ENCODE measurements at regions not wholly inside any gene's neighbourhood (a gene's known extent, or its start where the extent isn't known, plus 50 kb on each side); places are given as distances from the start of the nearest gene placed in this dataset.

GRCh38 chr13:34513526-34513925 is 428.5 kb upstream of the NBEA start:
- no peak for DNase-seq

- DNase-seq: no peak
Observed at GRCh38 chr13:34515201-34515600, 426.9 kb upstream of the NBEA start.

GRCh38 chr13:34521171-34521570 is 420.9 kb upstream of the NBEA start:
- no peak for DNase-seq

- no peak for DNase-seq
Observed at GRCh38 chr13:34522808-34523207, 419.3 kb upstream of the NBEA start.

DNA sequence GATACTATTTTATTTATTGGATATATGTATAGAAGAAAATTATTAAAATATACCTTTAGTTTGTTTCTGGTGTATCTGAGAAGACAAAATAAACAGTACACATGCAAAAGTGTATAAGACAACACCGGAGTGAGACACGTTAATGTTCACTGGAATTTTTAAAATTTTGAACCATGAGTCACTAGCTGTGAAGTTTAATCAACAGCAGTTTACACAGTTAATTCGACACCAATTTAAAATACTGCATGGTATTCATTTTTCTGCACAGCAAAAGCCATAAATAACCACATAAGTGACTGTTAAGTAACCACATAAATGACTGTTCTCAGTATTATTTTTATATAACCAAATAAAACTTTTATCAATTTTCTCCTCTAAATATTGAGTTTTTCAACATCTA is 418.7 kb upstream of the NBEA start:
- no peak for DNase-seq

- DNase-seq: no peak
Observed at GRCh38 chr13:34533941-34534340, 408.1 kb upstream of the NBEA start.

DNA sequence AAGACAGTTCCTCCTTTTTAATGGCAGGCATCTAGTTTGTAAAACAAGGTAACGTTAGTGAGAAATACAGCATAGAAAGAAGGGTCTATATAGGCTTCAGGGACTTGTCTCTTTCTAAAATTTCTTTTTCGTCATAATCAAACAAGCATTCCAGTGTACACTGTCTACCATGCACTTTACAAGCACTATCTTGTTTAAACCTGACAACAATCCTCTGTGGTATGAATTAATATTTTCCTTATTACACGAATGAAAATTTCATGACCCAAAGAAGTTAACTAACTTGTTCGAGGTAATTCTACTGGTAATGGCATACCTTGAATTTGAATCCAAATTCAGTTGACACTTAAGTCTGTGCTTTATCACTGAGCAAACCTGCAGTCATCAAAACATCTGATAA is 399.7 kb upstream of the NBEA start:
- no peak for DNase-seq

- no peak for DNase-seq
Observed at GRCh38 chr13:34543836-34544235, 398.2 kb upstream of the NBEA start.

DNA sequence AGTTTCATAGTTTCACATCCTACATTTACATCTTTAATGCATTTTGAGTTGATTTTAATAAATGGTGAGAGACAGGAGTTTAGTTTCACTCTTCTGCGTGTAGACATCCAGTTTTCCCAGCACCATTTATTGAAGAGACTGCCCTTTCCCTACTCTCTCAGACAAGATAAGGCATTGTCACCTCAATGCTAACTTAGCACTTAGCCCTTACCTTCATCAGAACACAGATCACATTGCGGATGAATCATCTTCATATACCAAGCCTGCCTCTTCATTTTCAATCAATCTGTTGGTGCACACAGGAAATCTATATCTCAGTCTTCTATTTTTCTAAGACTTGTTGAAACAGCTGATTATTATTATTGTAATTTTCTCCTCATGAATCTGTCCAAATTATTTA is 396.6 kb upstream of the NBEA start:
- no peak for DNase-seq

GRCh38 chr13:34546344-34547250 is 395.5 kb upstream of the NBEA start:
- no peak for DNase-seq

DNA sequence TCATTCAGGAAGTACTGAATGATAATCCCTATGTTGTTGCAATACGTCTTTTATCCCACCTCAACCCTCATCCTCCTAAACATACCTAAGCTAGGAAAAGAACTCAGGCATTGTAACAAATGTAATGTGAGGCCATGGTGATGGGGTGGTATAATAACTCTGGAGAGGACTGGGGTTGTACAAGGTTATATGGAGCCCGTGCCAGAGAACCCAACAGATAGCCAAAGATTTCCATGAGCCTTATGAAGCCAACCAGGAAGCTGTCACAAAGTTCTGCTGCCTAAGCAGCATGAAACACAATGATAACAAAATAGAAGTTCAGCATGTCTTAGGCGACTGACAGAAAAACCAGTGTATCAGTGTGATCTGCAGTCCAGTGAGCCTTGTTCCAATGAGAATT is 394.1 kb upstream of the NBEA start:
- DNase-seq: no peak

- DNase-seq: no peak
Observed at GRCh38 chr13:34553376-34553775, 388.7 kb upstream of the NBEA start.

GRCh38 chr13:34555988-34556387 is 386.1 kb upstream of the NBEA start:
- no peak for DNase-seq

GRCh38 chr13:34561033-34561432 is 381.0 kb upstream of the NBEA start:
- no peak for DNase-seq

DNA sequence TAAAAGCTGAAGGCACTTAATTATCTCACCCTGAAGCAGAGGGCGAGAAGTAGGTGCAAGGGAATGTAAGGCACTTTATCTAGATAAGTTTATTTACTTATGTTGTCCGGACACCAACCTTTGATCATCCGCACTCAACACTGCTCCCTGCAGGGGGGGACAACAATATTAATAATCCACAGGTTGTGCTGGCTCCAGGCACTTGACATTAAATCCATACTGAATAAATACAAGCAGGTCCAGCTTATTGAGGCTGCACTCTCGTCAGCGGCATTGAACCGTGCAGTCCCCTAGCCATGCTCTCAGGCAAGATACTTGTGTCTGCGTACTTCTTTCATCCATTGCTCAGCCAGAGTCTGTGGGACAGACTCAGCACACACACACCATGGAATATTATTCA is 374.5 kb upstream of the NBEA start:
- no peak for DNase-seq

- DNase-seq: no peak
Observed at GRCh38 chr13:34570698-34571353, 371.2 kb upstream of the NBEA start.

- DNase-seq: no peak
Observed at GRCh38 chr13:34571716-34572115, 370.4 kb upstream of the NBEA start.

DNA sequence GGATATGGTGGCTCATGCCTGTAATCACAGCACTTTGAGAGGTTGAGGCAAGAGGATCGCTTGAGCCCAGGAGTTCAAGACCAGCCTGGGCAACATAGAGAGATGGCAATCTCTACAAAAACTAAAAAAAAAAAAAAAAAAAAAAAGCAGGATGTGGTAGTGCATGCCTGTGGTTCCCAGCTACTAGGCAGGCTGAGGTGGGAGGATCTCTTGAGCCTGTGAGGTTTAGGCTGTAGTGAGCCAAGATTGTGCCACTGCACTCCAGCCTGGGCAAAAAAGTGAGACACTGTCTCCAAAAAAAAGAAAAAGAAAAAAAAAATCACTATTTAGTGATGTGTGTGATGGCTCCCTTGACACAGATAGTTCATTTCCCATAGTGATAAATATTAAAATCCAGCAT is 365.0 kb upstream of the NBEA start:
- no peak for DNase-seq

DNA sequence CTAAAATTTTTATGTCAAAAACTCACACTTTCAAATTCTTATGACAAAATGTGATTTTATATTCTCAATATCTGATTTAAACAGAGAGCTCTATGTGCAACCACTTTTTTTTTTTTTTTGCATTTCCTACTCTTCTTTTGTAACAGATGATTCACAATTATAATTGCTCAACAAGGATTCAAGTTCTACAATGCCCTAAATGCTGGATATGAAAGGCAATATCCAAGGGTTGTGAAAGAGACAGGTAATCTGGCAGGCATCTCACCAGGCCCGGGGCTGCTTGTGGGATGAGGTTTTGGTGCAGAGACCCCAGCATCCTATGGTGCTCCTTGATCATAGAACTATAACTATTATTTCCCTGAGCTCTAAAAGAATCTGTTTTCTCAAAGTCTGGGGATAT is 363.6 kb upstream of the NBEA start:
- no peak for DNase-seq

- DNase-seq: no peak
Observed at GRCh38 chr13:34578917-34579316, 363.2 kb upstream of the NBEA start.

DNA sequence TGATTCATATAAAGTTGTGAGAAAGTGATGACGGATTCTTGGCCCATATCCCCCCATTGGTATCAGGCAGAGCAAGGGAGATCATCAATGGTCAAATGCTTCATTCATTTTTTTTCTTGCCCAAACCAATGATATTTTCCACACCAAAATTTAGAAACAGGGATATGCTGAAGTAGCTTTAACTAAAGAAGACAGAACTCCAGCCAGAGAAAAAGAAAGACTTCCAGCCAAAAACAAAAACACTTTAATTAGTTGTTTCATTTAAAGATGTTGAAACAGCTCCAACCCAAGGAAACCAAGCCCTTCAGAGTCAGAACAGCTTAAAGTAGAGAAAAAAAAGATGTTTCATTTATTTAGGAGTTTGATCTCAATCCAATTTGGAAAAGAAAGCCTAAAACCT is 358.9 kb upstream of the NBEA start:
- DNase-seq: no peak

GRCh38 chr13:34587576-34587975 is 354.5 kb upstream of the NBEA start:
- no peak for DNase-seq

GRCh38 chr13:34588362-34588761 is 353.7 kb upstream of the NBEA start:
- DNase-seq: no peak

DNA sequence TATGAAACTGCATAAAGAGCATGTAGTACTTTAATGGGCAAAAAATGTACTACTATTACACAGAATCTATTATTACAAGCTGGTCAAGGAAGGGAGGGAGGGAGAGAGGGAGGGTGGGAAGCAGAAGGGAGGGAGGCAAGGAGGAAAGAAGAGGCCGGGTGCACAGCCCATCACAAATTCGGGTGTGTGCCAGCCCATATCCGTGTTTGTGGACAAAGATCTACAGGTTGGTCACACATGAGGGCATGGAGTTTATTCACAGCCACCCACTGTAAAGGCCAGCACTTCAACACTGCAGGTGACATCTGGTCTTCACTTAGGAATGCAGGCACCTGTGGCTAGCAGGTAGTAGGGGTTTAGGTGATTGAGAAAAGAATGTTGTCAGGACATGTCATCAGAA is 352.5 kb upstream of the NBEA start:
- DNase-seq: no peak

- DNase-seq: no peak
Observed at GRCh38 chr13:34591129-34591528, 350.9 kb upstream of the NBEA start.
